ENCODE measurements at regions not wholly inside any gene's neighbourhood (a gene's known extent, or its start where the extent isn't known, plus 50 kb on each side); places are given as distances from the start of the nearest gene placed in this dataset.

DNA sequence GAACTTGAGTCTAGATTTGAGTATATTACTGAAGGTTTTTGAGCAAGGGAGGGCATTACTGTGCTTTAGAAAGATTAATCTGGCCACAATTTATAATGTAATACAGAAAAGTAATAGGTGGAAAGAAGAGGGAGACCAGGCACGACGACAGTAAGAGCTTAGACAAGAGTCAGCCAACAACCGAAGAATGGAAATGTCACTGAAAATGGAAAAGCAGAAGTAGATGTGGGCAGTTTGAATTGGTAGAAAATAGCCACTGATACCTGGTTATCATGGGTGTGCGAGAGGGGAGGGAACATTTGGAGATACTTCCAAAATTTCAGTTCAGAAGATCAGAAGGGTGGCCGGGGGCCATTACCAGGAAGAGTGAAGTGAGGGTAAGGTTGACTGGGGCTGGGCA is 339.1 kb downstream of the UTRN start:
- TF ChIP-seq POLR2A (IDR thresholded peaks at IDR 0.05) = no peak
- TF ChIP-seq, protein P1, sequence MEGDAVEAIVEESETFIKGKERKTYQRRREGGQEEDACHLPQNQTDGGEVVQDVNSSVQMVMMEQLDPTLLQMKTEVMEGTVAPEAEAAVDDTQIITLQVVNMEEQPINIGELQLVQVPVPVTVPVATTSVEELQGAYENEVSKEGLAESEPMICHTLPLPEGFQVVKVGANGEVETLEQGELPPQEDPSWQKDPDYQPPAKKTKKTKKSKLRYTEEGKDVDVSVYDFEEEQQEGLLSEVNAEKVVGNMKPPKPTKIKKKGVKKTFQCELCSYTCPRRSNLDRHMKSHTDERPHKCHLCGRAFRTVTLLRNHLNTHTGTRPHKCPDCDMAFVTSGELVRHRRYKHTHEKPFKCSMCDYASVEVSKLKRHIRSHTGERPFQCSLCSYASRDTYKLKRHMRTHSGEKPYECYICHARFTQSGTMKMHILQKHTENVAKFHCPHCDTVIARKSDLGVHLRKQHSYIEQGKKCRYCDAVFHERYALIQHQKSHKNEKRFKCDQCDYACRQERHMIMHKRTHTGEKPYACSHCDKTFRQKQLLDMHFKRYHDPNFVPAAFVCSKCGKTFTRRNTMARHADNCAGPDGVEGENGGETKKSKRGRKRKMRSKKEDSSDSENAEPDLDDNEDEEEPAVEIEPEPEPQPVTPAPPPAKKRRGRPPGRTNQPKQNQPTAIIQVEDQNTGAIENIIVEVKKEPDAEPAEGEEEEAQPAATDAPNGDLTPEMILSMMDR (IDR thresholded peaks at IDR 0.05) = no peak
